GM23248 (cell line): ENCODE measurements at regions not wholly inside any gene's neighbourhood (a gene's known extent, or its start where the extent isn't known, plus 50 kb on each side); places are given as distances from the start of the nearest gene placed in this dataset.

Experiments used
- DNase-seq: peaks from one replicate; pipeline ENCODE4 v3.0.0-alpha.2; 2015
- H2AFZ ChIP-seq: fragments of 200-600 bp; sonication (generic); 2 replicates; pipeline ENCODE4 v1.6.1; 2016; ENCODE audit warnings: antibody characterized with exemption
- H3F3A ChIP-seq: fragments of 200-600 bp; sonication (generic); 2 replicates; pipeline ENCODE4 v1.6.1; 2016; ENCODE audit warnings: mild to moderate bottlenecking, antibody characterized with exemption, mixed run types; ENCODE audit not compliant: insufficient read depth
- H3K27ac ChIP-seq: fragments of 200-600 bp; sonication (generic); 2 replicates; pipeline ENCODE4 v1.5.1; 2016; ENCODE audit warnings: mild to moderate bottlenecking
- H3K27me3 ChIP-seq: fragments of 200-600 bp; sonication (generic); replicated peaks from 2 replicates; pipeline ENCODE4 v1.6.1; 2016; ENCODE audit warnings: mild to moderate bottlenecking; ENCODE audit not compliant: insufficient read depth
- H3K36me3 ChIP-seq: fragments of 200-600 bp; sonication (generic); 2 replicates; pipeline ENCODE4 v1.6.1; 2016; ENCODE audit warnings: low read depth, mild to moderate bottlenecking
- H3K4me1 ChIP-seq: fragments of 200-600 bp; sonication (generic); 2 replicates; pipeline ENCODE4 v1.6.1; 2016; ENCODE audit warnings: mild to moderate bottlenecking; ENCODE audit not compliant: insufficient read depth
- H3K4me2 ChIP-seq: fragments of 200-600 bp; sonication (generic); one replicate; pipeline ENCODE4 v1.6.1; 2016; ENCODE audit warnings: mild to moderate bottlenecking; ENCODE audit not compliant: unreplicated experiment
- H3K4me3 ChIP-seq: fragments of 200-600 bp; sonication (generic); 2 replicates; pipeline ENCODE4 v1.5.1; 2016; ENCODE audit warnings: mild to moderate bottlenecking
- H3K79me2 ChIP-seq: fragments of 200-600 bp; sonication (generic); 2 replicates; pipeline ENCODE4 v1.6.1; 2016; ENCODE audit warnings: mild to moderate bottlenecking; ENCODE audit not compliant: insufficient read depth
- H3K9ac ChIP-seq: fragments of 200-600 bp; sonication (generic); 2 replicates; pipeline ENCODE4 v1.6.1; 2016; ENCODE audit warnings: mild to moderate bottlenecking
- H3K9me2 ChIP-seq: fragments of 200-600 bp; sonication (generic); 2 replicates; pipeline ENCODE4 v1.6.1; 2016; ENCODE audit warnings: mixed run types, mild to moderate bottlenecking, moderate library complexity; ENCODE audit not compliant: insufficient read depth
- H3K9me3 ChIP-seq: fragments of 200-600 bp; sonication (generic); one replicate; pipeline ENCODE4 v1.6.1; 2017; ENCODE audit warnings: low read depth
- H4K20me1 ChIP-seq: fragments of 200-600 bp; sonication (generic); 2 replicates; pipeline ENCODE4 v1.6.0; 2016; ENCODE audit not compliant: insufficient read depth
- EZH2 ChIP-seq: fragments of 200-600 bp; sonication (generic); IDR thresholded peaks from 2 replicates; pipeline ENCODE4 v1.6.1; 2018; ENCODE audit warnings: antibody characterized with exemption, mild to moderate bottlenecking; ENCODE audit not compliant: insufficient read depth, poor library complexity, severe bottlenecking
- EZH2phosphoT487 ChIP-seq: fragments of 200-600 bp; sonication (generic); IDR thresholded peaks from 2 replicates; pipeline ENCODE4 v1.6.1; 2018; ENCODE audit warnings: antibody characterized with exemption, moderate library complexity, mild to moderate bottlenecking, low read depth; ENCODE audit not compliant: insufficient read depth
- WGBS, 2 experiments: methylation state at CpG; one replicate each; pipeline ENCODE4 v1.1.6; 2015 to 2017; ENCODE audit warnings: low lambda C conversion rate in 2 of 2, low coverage in 1 of 2; ENCODE audit errors: missing lambda C conversion rate in 2 of 2; 5-methylcytosine and 5-hydroxymethylcytosine counted together
- in situ Hi-C: fragments of 300-500 bp; cut with MboI; formaldehyde crosslinking; loops from 2 replicates; pipeline ENCODE4 v1.15.0; 2020

DNA sequence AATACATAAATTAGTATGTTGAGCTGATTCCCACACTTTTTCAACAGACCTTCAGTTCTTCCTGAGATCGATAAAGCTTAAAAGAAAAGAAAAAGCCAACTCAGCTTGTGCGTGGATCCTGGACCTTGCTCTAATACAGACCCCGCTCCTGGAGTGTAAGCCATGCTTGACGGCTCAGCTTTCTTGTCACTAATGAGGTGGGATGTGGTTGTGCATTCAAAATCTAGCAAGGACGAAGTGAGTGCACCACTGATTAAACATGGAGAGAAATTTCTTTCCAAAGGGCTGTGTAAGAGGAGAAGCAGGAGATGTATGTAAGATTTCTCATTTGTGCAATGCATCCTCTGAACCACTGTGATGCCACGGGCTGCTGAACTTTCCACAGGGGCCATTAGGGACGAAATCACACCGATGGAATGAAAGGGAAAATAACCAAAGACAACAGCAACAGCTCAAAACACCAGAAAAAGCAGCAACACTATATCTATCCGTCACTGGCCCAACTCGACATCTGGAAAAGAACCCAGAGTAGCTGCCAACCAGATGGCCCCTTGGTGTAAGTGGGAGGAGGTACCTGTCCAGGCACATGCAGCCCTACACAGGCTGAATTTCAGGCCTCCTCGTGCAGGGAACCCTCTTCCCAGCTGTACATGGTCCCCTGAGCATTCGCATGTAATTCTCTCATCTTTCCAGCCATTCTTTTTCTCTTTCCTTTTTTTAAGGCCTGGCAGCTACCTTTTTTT, 178.9 kb downstream of the SREK1 start:
- H3K4me1 ChIP-seq = no peaks in the 10 kb centered on the region
- no peaks in the 10 kb centered on the region for H3K9me2 ChIP-seq
- no peaks in the 10 kb centered on the region for H3F3A ChIP-seq
- no peaks in the 10 kb centered on the region for H4K20me1 ChIP-seq
- TF ChIP-seq EZH2 (no peak), EZH2phosphoT487 (no peak)
- no peak overlapping the region for H3K4me2 ChIP-seq
- no peak overlapping the region for H3K4me3 ChIP-seq
- H3K79me2 ChIP-seq = no peaks in the 10 kb centered on the region
- no peaks in the 10 kb centered on the region for H3K36me3 ChIP-seq
- H3K9me3 ChIP-seq = no peaks in the 10 kb centered on the region
- H2AFZ ChIP-seq = no peak overlapping the region
- H3K27me3 ChIP-seq = peaks cover 11% of the 10 kb centered on the region
- in situ Hi-C loops = loop anchor here (10.0 kb wide), 1 partner anchor 172 kb away; no protein-coding TSS in a partner anchor
- DNase-seq = no peak
- no peak overlapping the region for H3K27ac ChIP-seq
- no peak overlapping the region for H3K9ac ChIP-seq
- WGBS, 2 experiments = 61 to 65% methylated on average over 12 of the region's 12 CpGs

DNA sequence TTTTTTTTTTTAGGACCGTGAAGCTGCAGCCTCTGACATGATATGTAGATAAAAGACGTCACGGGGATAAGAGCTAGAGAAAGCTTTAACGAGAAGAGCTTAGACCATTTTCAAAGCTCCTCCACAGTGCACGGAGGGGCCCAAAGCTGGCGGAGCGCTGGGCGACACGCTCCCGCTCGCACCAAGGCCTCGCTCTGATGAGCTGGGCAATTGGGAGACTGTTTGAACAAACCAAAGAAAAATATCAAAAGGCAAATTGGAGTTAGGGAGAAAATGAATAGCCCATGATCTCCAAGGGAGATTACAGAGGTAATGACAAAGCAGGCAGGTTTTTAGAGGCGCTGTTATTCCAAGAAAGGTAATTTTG, 179.4 kb downstream of the SREK1 start:
- Histone ChIP-seq H3K27me3 (peaks cover 11% of the 10 kb centered on the region), H3K9me3 (no peaks in the 10 kb centered on the region), H3K36me3 (no peaks in the 10 kb centered on the region), H2AFZ (no peak overlapping the region), H3K4me1 (no peaks in the 10 kb centered on the region), H3K4me3 (no peak overlapping the region), H3K27ac (no peak overlapping the region), H4K20me1 (no peaks in the 10 kb centered on the region), H3K9me2 (no peaks in the 10 kb centered on the region), H3K9ac (no peak overlapping the region), H3K4me2 (no peak overlapping the region), H3K79me2 (no peaks in the 10 kb centered on the region), H3F3A (no peaks in the 10 kb centered on the region)
- TF ChIP-seq EZH2phosphoT487 = no peak
- no peak for TF ChIP-seq EZH2
- DNase-seq = no peak
- in situ Hi-C loops = loop anchor here (10.0 kb wide), 1 partner anchor 171 kb away; no protein-coding TSS in a partner anchor
- WGBS, 2 experiments = 75% methylated on average over 13 of the region's 13 CpGs

DNA sequence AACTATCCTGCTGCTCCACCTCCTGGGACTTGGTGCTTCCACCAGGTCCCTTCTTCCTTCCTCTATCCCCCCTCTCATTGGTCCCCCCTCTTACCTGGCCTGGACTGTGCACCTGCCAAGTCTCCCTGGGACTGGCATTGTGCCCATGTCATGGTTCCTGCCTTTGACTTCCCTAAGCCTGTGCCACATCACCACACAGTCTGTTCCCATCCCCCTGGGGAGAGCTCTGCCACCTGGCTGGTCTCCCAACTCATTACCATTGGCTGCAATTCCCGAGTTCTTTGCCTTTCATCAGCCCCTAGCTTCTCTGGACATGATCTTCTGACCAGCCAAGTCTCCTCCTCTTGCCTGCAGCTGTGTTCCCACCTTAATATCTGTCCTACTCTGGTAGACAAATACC, 180.3 kb downstream of the SREK1 start:
- Histone ChIP-seq H3K9ac (no peak overlapping the region), H4K20me1 (no peaks in the 10 kb centered on the region), H3K36me3 (no peaks in the 10 kb centered on the region), H3K9me3 (no peaks in the 10 kb centered on the region), H3F3A (no peaks in the 10 kb centered on the region), H3K4me2 (no peak overlapping the region), H3K79me2 (no peaks in the 10 kb centered on the region), H3K4me1 (no peaks in the 10 kb centered on the region), H3K4me3 (no peak overlapping the region), H3K9me2 (no peaks in the 10 kb centered on the region), H3K27me3 (peaks cover 11% of the 10 kb centered on the region), H2AFZ (no peak overlapping the region), H3K27ac (no peak overlapping the region)
- in situ Hi-C loops = loop anchor here (10.0 kb wide), 1 partner anchor 170 kb away; no protein-coding TSS in a partner anchor
- DNase-seq = no peak
- no peak for TF ChIP-seq EZH2
- TF ChIP-seq EZH2phosphoT487 = no peak
- 0 to 4% methylated on average over 1 of the region's 1 CpG for WGBS, 2 experiments

DNA sequence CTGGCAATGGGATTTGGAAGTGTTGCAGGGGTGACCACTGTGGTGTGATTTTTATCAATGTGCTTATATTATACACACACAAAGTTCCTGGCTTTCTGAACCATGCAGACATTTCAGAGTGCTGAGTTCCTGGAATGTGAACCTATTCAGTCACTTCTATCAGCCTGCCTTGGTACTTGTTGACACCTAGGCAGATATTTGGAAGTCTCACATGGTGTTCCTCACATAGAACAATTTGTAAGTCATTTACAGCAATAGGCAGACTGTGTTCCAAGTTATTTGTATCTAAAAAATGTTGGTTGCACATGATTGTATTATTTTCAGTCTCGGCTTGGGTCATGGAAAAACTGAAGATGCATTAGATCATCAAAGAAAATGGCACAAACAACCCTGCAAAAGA, 182.2 kb downstream of the SREK1 start:
- DNase-seq = peak; percentile 4
- Histone ChIP-seq H3K4me3 (no peak overlapping the region), H3K9me3 (no peaks in the 10 kb centered on the region), H3K27ac (no peak overlapping the region), H3K4me1 (no peaks in the 10 kb centered on the region), H3K36me3 (no peaks in the 10 kb centered on the region), H4K20me1 (no peaks in the 10 kb centered on the region), H2AFZ (no peak overlapping the region), H3K9me2 (no peaks in the 10 kb centered on the region), H3F3A (no peaks in the 10 kb centered on the region), H3K27me3 (peaks cover 11% of the 10 kb centered on the region; the same call in 1 of the 2 replicates), H3K4me2 (no peak overlapping the region), H3K9ac (no peak overlapping the region), H3K79me2 (no peaks in the 10 kb centered on the region)
- TF ChIP-seq EZH2 = no peak
- TF ChIP-seq EZH2phosphoT487 = no peak
- in situ Hi-C loops = loop anchor here (10.0 kb wide), 1 partner anchor 169 kb away; no protein-coding TSS in a partner anchor
- 0 to 8% methylated on average over 1 of the region's 1 CpG for WGBS, 2 experiments
